ENCODE measurements at regions not wholly inside any gene's neighbourhood (a gene's known extent, or its start where the extent isn't known, plus 50 kb on each side); places are given as distances from the start of the nearest gene placed in this dataset.
A peak's percentile ranks its signal among the peaks of the same experiment; 100 is the strongest.

GRCh38 chr5:168216989-168217388 lies 74.5 kb upstream of the WWC1 start:
- Histone ChIP-seq H3K27me3 (ENCODE audit: insufficient read depth, poor library complexity, severe bottlenecking) (peaks cover 6% of the 10 kb centered on the region), H3K4me3 (ENCODE audit: severe bottlenecking) (no peak overlapping the region), H3K9me3 (ENCODE audit: severe bottlenecking) (no peaks in the 10 kb centered on the region), H3K36me3 (ENCODE audit: low read depth) (no peaks in the 10 kb centered on the region), H3K27ac (ENCODE audit: poor library complexity, severe bottlenecking) (no peak overlapping the region), H3K4me1 (ENCODE audit: insufficient read depth, poor library complexity, severe bottlenecking) (no peaks in the 10 kb centered on the region)
- no peak for ATAC-seq (ENCODE audit: low read depth)
- no peak for DNase-seq (ENCODE audit: low spot score)
- no peak for TF ChIP-seq CTCF (IDR thresholded peaks at IDR 0.05; ENCODE audit: poor library complexity, severe bottlenecking)

- Histone ChIP-seq H3K4me3 (ENCODE audit: severe bottlenecking) (no peak overlapping the region), H3K4me1 (ENCODE audit: insufficient read depth, poor library complexity, severe bottlenecking) (no peaks in the 10 kb centered on the region), H3K9me3 (ENCODE audit: severe bottlenecking) (no peaks in the 10 kb centered on the region), H3K27ac (ENCODE audit: poor library complexity, severe bottlenecking) (no peak overlapping the region), H3K36me3 (ENCODE audit: low read depth) (no peaks in the 10 kb centered on the region), H3K27me3 (ENCODE audit: insufficient read depth, poor library complexity, severe bottlenecking) (peaks cover 5% of the 10 kb centered on the region)
- DNase-seq (ENCODE audit: low spot score) (no peak), ATAC-seq (ENCODE audit: low read depth) (no peak)
- TF ChIP-seq CTCF (IDR thresholded peaks at IDR 0.05; ENCODE audit: poor library complexity, severe bottlenecking), result no peak
These were observed 73.9 kb upstream of the WWC1 start for GRCh38 chr5:168217497-168217896.

- DNase-seq (ENCODE audit: low spot score), result no peak
- Histone ChIP-seq H3K27me3 (ENCODE audit: insufficient read depth, poor library complexity, severe bottlenecking) (no peaks in the 10 kb centered on the region), H3K27ac (ENCODE audit: poor library complexity, severe bottlenecking) (no peak overlapping the region), H3K36me3 (ENCODE audit: low read depth) (no peaks in the 10 kb centered on the region), H3K4me3 (ENCODE audit: severe bottlenecking) (no peak overlapping the region), H3K9me3 (ENCODE audit: severe bottlenecking) (no peaks in the 10 kb centered on the region), H3K4me1 (ENCODE audit: insufficient read depth, poor library complexity, severe bottlenecking) (no peaks in the 10 kb centered on the region)
- ATAC-seq (ENCODE audit: low read depth), result no peak
- TF ChIP-seq CTCF (IDR thresholded peaks at IDR 0.05; ENCODE audit: poor library complexity, severe bottlenecking), result no peak
These were observed 72.7 kb upstream of the WWC1 start for GRCh38 chr5:168218746-168219145.

GRCh38 chr5:168219515-168220410 lies 71.7 kb upstream of the WWC1 start:
- Histone ChIP-seq H3K9me3 (ENCODE audit: severe bottlenecking) (no peaks in the 10 kb centered on the region), H3K4me1 (ENCODE audit: insufficient read depth, poor library complexity, severe bottlenecking) (no peaks in the 10 kb centered on the region), H3K27me3 (ENCODE audit: insufficient read depth, poor library complexity, severe bottlenecking) (no peaks in the 10 kb centered on the region), H3K36me3 (ENCODE audit: low read depth) (no peaks in the 10 kb centered on the region), H3K4me3 (ENCODE audit: severe bottlenecking) (no peak overlapping the region), H3K27ac (ENCODE audit: poor library complexity, severe bottlenecking) (no peak overlapping the region)
- no peak for DNase-seq (ENCODE audit: low spot score)
- TF ChIP-seq CTCF (IDR thresholded peaks at IDR 0.05; ENCODE audit: poor library complexity, severe bottlenecking), result peak; percentile 98
- peak; percentile 68 for ATAC-seq (ENCODE audit: low read depth)

GRCh38 chr5:168224085-168224484 lies 67.4 kb upstream of the WWC1 start:
- ATAC-seq (ENCODE audit: low read depth), result no peak
- Histone ChIP-seq H3K36me3 (ENCODE audit: low read depth) (no peaks in the 10 kb centered on the region), H3K4me3 (ENCODE audit: severe bottlenecking) (no peak overlapping the region), H3K9me3 (ENCODE audit: severe bottlenecking) (no peaks in the 10 kb centered on the region), H3K4me1 (ENCODE audit: insufficient read depth, poor library complexity, severe bottlenecking) (peaks cover 8% of the 10 kb centered on the region), H3K27ac (ENCODE audit: poor library complexity, severe bottlenecking) (no peak overlapping the region), H3K27me3 (ENCODE audit: insufficient read depth, poor library complexity, severe bottlenecking) (no peaks in the 10 kb centered on the region)
- DNase-seq (ENCODE audit: low spot score), result no peak
- no peak for TF ChIP-seq CTCF (IDR thresholded peaks at IDR 0.05; ENCODE audit: poor library complexity, severe bottlenecking)
